ENCODE measurements at regions not wholly inside any gene's neighbourhood (a gene's known extent, or its start where the extent isn't known, plus 50 kb on each side); places are given as distances from the start of the nearest gene placed in this dataset.

DNA sequence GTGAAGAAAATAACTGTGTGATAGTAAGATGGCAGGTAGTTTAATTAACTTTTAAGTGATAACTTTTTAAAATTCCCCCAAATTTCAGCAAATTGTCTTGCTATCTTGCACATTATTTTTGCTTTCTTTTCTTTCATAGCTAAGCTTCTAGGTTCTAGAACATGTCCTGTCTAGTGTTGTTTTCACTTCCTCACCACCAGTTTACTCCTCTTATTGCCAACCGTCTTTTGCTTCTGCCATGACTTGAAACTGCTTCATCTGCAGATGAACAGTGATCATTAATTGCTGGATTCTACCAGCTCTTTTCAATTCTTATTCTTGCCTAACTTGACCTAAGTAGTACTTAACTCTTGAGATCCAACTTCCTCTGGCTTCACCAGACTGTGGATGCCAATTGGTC lies 137.8 kb downstream of the CENPW start:
- TF ChIP-seq POLR2A (IDR thresholded peaks at IDR 0.05; ENCODE audit: low read depth, low read length) (no peak), POLR2AphosphoS5 (IDR thresholded peaks at IDR 0.05; ENCODE audit: low read depth, low read length) (no peak)
